Thoracic aorta (tissue), 2 donors: ENCODE measurements at regions not wholly inside any gene's neighbourhood (a gene's known extent, or its start where the extent isn't known, plus 50 kb on each side); places are given as distances from the start of the nearest gene placed in this dataset.

Source experiments
- ATAC-seq: fragments of 150-250 bp; one replicate; pipeline ENCODE4 v1.8.0; 2017; ENCODE audit warnings: low read depth; ENCODE audit not compliant: insufficient number of reproducible peaks, low FRiP score
- DNase-seq: peaks from one replicate; pipeline ENCODE4 v3.0.0-alpha.2; 2020; ENCODE audit warnings: low spot score
- H3K27ac ChIP-seq, 2 donors: fragments of 200-600 bp; sonication (generic); 1 replicate in 1 of 2; 2 replicates in 1 of 2; pipeline ENCODE4 v1.5.1; 2016; ENCODE audit warnings: mild to moderate bottlenecking in 2 of 2, moderate library complexity in 2 of 2
- H3K27me3 ChIP-seq: fragments of 200-600 bp; sonication (generic); replicated peaks from 2 replicates; pipeline ENCODE4 v1.6.0; 2016; ENCODE audit warnings: mild to moderate bottlenecking; ENCODE audit not compliant: insufficient read depth
- H3K36me3 ChIP-seq: fragments of 200-600 bp; sonication (generic); one replicate; pipeline ENCODE4 v1.5.1; 2016
- H3K4me1 ChIP-seq, 2 donors: fragments of 200-600 bp; sonication (generic); 1 replicate in 1 of 2; 2 replicates in 1 of 2; pipeline versions ENCODE4 v1.5.1 to v1.6.0; 2016; ENCODE audit warnings: low read depth in 2 of 2, mild to moderate bottlenecking in 1 of 2; ENCODE audit not compliant: control insufficient read depth in 1 of 2
- H3K4me3 ChIP-seq: fragments of 200-600 bp; sonication (generic); 2 replicates; pipeline ENCODE4 v1.5.1; 2016; ENCODE audit warnings: mild to moderate bottlenecking
- H3K9me3 ChIP-seq: fragments of 200-600 bp; sonication (generic); 2 replicates; pipeline ENCODE4 v1.5.1; 2016
- TF ChIP-seq, protein P1 (sequence below): fragments of 200-600 bp; sonication (generic); IDR thresholded peaks from one replicate; pipeline ENCODE4 v1.5.1; 2019; ENCODE audit warnings: antibody characterized with exemption

DNA sequence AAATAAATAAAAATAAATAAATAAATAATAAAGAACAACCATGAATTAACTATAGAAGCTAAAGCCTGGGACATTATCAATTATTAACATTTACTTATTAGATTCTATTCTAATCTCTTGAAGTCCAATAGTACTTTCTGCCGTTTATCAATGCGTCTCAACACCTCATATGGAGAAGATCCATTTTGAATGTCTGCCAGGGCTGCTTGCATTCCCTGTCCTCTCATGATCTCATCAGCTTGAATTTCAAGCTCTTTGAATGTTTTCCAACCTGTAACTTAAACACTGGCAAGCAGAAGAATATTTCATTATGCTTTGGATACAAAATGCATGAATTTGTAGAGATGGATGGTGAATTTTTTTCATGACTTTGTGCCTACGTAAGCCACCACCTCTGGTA, 191.9 kb upstream of the ANKFN1 start:
- Histone ChIP-seq H3K27me3 (no peaks in the 10 kb centered on the region), H3K4me1 (no peaks in the 10 kb centered on the region), H3K4me3 (no peak overlapping the region), H3K9me3 (no peaks in the 10 kb centered on the region), H3K27ac (no peak overlapping the region), H3K36me3 (no peaks in the 10 kb centered on the region)
- ATAC-seq (no peak), DNase-seq (no peak)
- TF ChIP-seq, protein P1, sequence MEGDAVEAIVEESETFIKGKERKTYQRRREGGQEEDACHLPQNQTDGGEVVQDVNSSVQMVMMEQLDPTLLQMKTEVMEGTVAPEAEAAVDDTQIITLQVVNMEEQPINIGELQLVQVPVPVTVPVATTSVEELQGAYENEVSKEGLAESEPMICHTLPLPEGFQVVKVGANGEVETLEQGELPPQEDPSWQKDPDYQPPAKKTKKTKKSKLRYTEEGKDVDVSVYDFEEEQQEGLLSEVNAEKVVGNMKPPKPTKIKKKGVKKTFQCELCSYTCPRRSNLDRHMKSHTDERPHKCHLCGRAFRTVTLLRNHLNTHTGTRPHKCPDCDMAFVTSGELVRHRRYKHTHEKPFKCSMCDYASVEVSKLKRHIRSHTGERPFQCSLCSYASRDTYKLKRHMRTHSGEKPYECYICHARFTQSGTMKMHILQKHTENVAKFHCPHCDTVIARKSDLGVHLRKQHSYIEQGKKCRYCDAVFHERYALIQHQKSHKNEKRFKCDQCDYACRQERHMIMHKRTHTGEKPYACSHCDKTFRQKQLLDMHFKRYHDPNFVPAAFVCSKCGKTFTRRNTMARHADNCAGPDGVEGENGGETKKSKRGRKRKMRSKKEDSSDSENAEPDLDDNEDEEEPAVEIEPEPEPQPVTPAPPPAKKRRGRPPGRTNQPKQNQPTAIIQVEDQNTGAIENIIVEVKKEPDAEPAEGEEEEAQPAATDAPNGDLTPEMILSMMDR = no peak

DNA sequence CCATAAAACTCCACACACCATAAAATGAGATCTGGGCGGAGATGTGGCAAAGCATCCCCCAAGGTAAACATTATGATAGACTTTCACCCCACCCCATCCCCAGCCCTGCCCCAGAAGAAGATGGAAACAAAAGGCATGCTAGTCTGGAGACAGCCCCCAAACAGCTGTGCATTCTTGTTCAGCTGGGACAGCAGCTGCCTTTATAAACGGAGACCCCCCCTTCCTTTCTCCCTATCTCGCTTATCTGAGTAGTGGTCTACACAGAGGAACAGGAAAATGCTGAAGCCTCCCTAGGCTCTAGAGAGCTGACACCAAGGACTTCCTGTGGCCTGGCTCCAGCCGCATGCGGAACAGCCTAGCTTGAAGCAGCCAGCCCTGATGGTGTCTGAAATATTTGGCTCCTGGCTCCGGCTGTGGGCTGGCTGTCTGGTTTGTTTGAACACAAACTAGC, 190.3 kb upstream of the ANKFN1 start:
- Histone ChIP-seq H3K4me3 (no peak overlapping the region), H3K4me1 (no peaks in the 10 kb centered on the region), H3K27ac (no peak overlapping the region), H3K27me3 (no peaks in the 10 kb centered on the region), H3K9me3 (no peaks in the 10 kb centered on the region), H3K36me3 (no peaks in the 10 kb centered on the region)
- ATAC-seq (no peak), DNase-seq (no peak)
- TF ChIP-seq, protein P1 = no peak

DNA sequence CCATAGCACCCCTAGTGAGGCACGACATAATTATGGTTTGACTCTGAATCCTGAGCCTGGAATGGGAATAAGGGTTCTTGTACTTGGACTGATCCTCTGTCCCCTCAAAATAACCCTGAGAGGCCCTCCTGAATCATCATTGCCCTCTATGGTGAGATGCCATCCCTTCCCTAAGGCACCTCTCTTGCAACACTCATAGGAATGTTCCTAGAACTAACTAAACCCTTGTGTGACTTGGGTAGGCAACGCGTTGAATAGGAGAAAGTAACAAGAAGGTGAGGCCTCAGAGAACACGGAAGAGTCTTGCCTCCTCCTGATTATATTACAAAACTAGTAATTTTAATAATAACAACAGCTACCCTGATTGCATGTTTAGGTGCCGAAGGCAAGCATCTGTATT, 189.1 kb upstream of the ANKFN1 start:
- no peaks in the 10 kb centered on the region for H3K9me3 ChIP-seq

DNA sequence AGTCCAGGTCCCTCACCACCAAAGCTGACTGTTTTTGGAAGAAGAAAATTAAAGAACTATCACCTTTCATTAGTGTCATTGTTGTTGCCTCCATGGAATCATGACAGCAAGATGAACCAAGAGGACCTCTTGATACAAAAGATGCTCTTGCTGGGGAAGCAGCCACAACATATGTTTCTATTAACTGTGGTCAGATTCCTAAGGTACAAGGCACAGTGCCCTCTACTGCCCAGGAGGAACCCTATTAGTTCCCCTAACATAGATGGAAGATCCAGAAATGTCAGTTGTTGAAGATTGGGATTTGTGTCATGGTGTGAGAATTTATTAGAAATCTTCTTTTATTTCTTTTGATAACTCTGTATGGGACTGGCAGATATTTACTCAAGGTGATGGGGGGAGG, 188.2 kb upstream of the ANKFN1 start:
- Histone ChIP-seq H3K4me3 (no peak overlapping the region), H3K9me3 (no peaks in the 10 kb centered on the region), H3K4me1 (no peaks in the 10 kb centered on the region), H3K27ac (no peak overlapping the region), H3K36me3 (no peaks in the 10 kb centered on the region), H3K27me3 (no peaks in the 10 kb centered on the region)
- ATAC-seq (no peak), DNase-seq (no peak)
- TF ChIP-seq, protein P1 = no peak

More for the DNA sequence above, 189.1 kb upstream of the ANKFN1 start:
- ATAC-seq (no peak), DNase-seq (no peak)
- Histone ChIP-seq H3K36me3 (no peaks in the 10 kb centered on the region), H3K4me3 (no peak overlapping the region), H3K27me3 (no peaks in the 10 kb centered on the region), H3K4me1 (no peaks in the 10 kb centered on the region), H3K27ac (no peak overlapping the region)
- TF ChIP-seq, protein P1 = no peak

DNA sequence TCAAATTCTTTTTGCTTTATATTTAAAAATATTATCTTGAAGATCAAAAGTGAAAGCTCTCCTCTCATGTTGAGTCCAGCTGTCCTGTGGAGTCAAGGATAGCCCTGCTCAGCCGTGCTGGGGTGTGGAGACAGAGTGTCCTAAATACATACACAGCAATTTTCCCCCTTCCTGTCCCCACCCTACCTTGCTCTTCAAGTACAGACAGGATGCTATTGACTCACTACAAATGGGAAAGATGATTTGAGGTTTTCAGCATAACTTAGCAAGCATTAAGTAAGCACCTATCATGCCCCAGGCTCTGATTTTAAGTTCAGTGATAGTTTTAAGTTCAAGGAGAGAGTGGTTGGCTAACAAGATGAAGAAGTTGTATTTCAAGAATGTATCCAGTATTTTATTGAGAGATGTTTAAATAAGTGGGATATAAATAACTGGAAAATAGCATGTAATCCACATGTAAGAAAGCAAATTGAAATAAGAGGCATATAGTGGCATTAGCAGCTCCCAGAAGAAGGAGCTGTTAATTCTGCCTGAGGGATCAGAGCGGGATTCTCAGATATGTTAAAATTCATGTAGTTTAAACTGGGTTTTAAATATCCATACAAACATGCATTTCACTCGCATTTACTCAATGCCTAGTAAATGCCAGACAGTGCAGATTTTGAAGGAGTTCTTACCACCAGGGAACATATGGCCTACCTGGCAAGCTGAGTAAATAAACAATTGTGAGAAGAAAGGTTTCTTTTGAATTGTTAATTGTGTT, 183.5 kb upstream of the ANKFN1 start:
- Histone ChIP-seq H3K4me3 (no peak overlapping the region), H3K36me3 (no peaks in the 10 kb centered on the region), H3K9me3 (no peaks in the 10 kb centered on the region), H3K27me3 (no peaks in the 10 kb centered on the region), H3K4me1 (no peaks in the 10 kb centered on the region), H3K27ac (no peak overlapping the region)
- ATAC-seq = no peak
- TF ChIP-seq, protein P1 = no peak
- no peak for DNase-seq
